NCI-H345 treated with DMSO at 0.1 percent for 48 hours (cell line): ENCODE measurements at regions not wholly inside any gene's neighbourhood (a gene's known extent, or its start where the extent isn't known, plus 50 kb on each side); places are given as distances from the start of the nearest gene placed in this dataset.
"Not testable (repeated sequence)": the region's sequence is repeated elsewhere in the genome, so short reads cannot be mapped to it uniquely, and the experiment has no call there.

Experiments
- DNase-seq: peaks from one replicate; lab custom pipeline; 2025; ENCODE audit not compliant: unreplicated experiment; lab: John Stamatoyannopoulos, UW

DNA sequence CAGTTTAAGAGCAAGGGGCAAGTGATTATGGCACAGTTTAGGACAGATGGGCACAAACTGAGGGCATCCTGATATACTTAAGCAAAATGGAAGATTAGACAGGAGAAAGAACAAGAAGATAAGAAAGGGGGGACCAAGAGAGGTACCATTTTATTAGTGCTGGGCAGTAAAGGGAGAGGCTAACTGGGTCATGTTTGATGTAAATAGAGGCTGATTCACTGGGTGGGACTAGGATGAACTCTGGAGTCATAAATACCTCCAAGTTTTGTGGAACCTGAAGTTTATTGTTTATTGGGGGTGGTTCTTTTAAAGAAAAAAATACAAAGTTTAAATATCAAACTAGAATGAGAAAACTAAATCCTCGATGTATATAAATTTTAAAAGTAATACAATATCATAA lies 1067.2 kb upstream of the GYPC start:
- DNase-seq: no peak

DNA sequence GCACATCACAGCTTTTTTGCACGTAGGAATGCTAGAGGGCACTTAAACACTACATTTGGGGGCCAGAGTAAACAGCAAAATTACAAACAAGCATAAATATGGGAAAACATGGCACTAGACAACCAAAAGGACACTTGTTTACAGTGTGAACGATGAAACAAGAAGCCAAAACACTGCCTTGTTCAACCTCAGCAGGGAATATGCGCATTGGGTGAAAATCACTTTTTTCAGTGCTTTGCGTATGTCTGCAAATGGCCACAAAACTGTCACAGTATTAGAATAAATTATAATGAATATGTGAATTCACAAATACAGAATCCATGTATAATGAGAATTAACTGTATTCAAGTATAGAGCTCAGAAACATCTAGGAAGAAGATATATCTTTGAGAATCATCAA lies 1064.0 kb upstream of the GYPC start:
- DNase-seq: no peak

DNA sequence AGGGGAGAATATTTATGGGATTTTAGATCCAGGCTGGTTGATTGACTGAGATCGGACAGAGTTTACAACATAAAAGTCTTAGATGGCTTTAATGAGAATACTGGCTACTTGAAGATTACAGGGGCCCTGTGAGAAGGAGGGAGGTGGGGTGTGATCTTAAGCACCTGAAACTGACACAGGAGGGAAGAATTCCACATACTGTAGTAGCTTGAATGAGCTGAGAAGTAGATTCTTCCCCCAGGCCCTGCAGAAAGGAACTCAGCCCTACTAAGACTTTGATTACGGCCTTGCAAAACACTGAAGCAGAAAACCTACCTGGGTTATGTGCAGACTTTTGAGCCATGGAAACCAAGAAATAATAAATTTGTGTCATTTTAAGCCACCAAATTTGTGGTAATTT lies 1062.9 kb upstream of the GYPC start:
- no peak for DNase-seq

DNA sequence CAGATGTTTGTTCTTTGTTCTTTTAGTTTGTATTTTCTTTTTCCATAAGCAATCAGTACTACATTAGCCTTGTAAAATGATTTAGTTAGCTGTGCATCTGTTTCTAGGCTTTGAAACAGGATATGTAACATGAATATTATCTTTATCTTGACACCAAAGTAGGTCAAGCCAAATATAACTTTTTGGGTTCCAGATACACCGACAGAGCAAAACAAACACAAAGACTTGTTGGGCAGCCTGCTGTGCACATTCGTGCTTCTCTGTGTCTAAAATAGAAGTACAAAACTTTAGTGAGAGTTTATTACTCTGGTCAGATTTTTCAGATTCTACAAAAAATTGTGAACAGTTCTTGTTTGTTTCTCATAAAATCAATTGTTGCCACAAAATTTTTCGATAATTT lies 1059.3 kb upstream of the GYPC start:
- DNase-seq: no peak

DNA sequence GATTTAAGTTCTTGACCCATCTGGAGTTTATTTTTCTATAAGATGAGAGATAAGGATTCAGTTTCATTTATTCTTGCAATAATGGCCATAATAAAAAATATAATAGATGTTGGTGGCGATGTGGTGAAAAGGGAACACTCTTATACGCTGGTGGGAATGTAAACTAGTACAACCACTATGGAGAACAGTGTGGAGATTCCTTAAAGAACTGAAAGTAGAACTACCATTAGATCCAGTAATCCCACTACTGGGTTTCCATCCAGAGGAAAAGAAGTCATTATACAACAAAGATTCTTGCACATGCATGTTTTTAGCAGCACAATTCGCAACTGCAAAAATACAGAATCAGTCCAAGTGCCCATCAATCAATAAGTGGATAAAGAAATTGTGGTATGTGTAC lies 1040.5 kb upstream of the GYPC start:
- DNase-seq: no peak

DNA sequence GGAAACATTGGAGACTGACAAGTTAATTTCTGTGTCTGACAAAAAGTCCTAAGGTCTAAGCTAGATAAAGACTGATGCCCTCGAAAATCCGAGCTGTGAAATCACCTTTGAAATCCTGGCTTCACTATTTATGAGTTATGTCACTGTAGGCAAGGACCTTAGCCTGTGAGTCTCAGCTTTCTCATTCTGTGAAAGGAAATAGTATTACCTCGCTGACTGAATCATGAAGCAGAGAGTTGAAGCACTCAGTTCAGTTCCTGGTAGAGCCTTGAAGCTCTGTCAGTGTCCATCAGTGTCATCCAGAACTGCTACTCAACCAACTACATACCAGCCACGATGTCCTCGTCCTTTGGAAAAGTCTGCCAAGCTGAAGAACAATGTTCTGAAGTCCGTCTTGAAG lies 1025.6 kb upstream of the GYPC start:
- no peak for DNase-seq

DNA sequence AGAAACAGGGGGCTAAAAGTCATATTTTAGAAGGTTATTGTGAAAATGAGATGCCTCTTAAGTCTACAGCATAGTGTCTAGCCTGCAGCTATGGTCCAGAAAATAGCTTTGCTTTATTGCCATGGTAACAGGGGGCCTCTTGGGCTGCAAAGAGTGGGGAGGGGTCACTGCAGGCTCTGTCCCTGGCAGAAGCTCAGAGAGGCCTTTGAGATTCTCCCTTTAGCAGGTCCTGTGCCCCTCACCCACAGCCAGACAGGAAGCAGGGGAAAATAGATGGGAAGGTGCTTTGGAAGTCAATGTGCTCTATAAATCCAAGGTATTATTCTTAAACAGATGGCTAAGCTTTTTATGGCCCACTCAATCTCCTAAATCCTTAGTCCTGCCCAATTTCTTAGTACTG lies 1021.3 kb upstream of the GYPC start:
- DNase-seq: no peak

DNA sequence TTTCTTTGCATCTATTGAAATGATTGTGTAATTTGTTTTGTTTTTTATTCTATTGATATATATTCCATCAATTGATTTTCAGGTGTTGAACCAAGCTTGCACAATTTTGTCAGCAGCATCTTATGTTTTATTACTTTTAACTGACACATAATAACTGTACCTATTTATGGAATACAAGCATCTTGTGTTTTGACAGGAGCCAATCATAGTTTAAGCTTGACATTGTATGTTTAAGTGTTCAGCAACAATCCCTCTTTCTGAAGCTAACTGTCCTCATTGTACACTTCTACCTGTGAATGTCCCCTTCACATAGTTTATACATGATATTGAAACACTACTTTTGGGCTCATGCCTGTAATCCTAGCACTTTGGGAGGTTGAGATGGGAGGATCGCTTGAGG lies 1017.6 kb upstream of the GYPC start:
- no peak for DNase-seq

DNA sequence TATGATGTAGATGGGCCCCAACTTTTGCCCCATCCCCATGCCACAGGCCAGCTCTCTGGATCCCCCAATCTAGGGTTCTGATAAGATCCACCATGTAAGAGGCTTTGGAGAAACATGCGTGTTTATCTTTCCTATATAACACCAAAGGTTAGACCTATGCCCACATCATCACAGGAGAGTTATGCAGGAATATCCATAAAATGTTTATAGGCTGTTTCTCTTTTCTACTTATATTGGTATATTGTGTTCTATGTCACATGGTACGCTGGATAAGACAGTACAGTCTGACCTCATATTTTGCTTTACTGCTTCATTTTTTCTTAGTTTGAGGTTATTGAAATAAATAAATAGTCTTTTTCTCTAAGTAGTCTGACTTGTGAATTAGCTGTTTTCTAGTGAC lies 1013.9 kb upstream of the GYPC start:
- no peak for DNase-seq

DNA sequence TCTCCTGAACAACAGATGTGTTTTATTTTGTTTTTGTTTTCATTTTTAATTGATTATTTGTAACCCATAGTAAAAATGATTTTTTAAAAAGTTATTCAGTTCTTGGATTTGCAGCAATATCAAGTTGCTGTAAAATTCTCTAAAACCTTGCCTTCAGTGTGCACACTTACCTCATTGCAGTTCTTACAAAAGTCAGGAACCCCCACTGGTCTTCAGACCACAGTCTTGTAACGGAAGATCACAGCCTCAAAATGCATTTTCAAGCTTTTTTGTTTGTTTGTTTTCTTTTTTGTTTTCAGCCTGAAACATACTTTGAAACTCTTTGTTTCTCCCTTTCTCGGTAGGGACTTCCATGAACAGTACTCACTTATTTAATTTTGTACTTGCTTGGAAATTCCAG lies 1012.8 kb upstream of the GYPC start:
- no peak for DNase-seq

DNA sequence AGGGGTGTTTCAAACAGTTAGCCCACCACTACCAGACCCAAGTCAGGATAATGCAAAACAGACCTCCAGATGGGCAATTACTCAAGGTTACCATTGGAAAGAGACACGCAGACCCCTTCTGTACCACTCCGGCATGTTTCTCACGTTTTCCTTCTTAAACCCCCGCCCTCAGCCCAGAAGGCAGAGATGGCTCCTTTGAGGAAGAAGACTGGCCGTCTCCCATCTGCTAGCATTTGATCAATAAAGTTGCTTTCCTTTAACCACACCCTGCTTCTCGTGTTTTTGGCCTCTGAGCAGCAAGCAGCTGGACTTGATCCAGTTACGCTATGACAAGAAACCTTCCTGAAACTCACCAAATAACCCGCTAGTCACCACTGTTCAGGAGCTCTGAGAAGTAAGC lies 1012.4 kb upstream of the GYPC start:
- DNase-seq: no peak

DNA sequence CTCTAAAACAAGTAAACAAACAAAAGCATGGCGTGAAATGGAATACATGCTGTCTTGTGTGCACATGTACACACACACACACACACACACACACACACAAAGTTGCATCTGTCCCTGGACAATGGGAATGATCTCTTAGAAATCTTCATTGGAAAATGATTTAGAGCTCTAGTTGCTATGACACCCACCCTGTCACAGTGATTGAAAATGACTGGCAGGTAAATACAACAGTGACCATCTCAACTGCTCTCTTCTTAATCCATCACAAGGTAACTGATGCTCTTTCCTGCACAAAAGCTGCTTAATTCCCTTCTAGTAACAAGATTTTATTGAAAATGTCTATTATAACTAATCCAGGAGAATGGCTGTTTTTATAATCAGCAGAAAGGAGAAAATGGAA lies 1011.7 kb upstream of the GYPC start:
- DNase-seq: no peak

DNA sequence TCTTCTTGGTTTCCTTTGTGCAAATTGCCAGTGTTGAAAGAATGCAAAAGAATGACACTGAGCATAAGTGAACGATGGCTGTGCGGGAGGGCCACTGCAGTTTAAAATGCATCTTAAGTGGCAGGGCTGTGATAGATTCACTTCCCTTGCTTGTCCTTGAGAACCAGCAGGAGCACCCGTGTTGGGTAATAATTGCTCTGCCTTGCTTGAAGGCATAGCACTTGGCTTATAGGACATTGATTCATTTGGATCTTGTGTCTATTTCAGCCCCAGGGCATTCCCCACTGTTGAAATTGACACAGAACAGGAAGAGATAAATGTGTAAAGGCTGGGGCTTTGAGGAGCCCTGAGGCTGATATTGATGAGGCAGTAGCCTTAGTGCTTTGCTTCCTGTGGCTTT lies 1003.7 kb upstream of the GYPC start:
- no peak for DNase-seq

DNA sequence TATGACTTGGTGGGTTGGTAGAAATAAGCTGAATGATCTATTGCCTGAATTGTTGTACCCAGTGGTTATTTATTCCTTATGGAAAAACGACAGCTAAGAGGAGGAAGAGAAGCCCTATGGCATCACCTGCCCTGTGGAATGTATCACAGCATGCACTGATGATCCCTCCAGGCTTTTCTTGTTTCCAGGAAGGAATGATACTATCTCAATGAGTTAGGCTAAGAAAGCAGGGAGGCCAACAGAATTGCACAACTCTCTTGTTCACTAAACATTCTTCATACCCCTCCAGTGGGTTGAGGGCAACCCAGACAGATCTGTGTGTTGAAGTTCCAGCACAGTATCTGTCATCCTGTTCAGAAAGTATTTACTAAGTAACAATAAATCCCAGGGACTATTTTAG lies 1001.7 kb upstream of the GYPC start:
- no peak for DNase-seq

DNA sequence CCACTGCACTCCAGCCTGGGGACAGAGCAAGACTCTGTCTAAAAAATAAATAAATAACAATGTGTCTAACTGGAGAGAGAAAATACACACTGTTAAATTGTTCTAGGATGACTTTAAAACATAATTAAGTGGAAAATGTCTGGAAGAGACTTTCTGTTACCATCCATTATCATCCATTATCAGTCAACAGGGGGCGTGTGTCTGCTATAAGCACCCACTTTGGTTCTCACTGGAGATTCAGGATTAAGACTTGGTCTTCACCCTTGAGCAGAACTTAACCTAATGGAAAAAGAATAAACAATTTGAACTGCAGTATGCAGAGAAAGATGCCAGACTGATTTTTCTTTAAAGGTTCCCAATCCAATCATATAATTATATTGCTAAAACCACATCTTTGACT lies 999.8 kb upstream of the GYPC start:
- no peak for DNase-seq

DNA sequence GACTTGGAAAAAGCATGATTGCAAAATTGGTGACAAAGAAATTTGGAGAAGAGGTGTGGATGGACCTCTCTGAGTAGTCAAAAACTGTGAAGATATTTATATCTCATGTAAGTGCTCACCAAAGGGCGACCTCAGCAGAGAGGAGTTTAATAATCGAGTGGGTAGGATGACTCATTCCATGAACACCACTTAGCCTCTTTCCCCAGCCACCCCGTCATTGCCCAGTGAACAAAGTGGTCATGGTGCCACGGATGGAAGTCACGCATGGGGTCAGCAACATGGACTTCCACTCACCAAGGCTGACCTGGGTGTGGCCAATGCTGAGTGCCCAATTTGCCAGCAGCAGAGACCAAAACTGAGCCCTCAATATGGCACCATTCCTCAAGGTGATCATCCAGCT lies 997.4 kb upstream of the GYPC start:
- no peak for DNase-seq

DNA sequence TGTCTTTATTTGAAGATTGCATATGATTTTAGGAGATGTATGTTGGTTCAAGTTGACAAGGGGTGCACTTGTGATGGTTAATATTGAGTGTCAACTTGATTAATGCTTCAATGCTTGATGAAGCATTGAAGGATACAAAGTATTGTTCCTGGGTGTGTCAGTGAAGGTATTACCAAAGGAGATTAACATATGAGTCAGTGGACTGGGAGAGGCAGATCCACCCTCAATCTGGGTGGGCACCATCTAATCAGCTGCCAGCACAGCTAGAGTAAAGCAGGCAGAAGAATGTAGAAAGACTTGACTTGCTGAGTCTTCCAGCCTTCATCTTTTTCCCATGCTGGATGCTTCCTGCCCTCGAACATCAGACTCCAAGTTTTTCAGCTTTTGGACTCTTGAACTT lies 995.6 kb upstream of the GYPC start:
- DNase-seq: not testable (repeated sequence)

DNA sequence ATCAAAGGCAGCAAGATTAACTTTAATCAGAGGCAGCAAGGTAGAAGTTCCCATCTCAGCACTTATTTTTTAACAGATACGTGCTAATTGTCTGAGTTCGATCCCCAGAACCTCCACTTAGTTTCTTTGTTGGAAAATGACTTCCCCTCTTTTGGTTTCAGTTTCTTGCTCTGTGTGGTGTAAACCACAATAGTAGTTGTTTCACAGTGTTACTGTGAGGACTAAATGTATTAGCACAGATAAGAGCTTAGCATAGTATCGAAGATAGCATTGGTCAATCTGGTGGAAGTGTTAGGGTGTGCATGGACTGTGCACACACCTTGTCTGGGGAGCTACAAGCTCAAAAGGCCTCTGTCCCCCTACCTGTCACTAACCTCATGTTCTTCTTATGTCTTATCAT lies 988.3 kb upstream of the GYPC start:
- DNase-seq: no peak

DNA sequence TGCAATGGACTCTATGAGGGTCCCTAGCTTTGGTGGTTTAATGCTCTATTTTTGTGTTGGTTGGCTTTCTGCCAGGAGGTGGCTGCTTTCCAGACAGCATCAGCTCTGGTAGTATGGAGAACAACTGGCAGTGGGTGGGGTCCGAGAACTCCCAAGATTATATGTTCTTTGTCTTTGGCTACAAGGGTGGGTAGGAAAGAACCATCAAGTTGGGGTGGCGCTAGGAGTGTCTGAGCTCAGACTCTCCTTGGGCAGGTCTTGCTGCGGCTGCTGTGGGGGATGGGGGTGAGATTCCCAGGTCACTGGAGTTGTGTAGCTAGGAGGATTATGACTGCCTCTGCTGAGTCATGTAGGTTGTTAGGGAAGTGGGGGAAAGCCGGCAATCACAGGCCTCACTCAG lies 976.1 kb upstream of the GYPC start:
- no peak for DNase-seq

DNA sequence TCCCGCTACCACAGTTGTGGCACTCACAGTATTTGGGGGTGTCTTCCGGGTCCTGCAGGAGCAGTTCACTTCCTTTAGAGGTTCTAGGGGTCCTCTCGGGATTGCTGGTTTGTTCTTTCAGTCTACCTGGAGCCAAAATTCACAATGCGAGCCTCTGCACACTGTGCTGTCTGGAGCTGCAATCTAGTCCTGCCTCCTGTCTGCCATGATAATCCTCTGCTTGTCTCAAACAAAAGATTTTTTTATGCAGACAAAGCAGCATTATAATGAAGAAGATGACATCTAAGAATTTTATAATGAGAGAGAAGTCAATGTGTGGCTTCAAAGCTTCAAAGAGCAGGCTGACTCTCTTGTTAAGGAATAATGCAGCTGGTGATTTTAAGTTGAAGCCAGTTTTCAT lies 975.1 kb upstream of the GYPC start:
- DNase-seq: no peak

DNA sequence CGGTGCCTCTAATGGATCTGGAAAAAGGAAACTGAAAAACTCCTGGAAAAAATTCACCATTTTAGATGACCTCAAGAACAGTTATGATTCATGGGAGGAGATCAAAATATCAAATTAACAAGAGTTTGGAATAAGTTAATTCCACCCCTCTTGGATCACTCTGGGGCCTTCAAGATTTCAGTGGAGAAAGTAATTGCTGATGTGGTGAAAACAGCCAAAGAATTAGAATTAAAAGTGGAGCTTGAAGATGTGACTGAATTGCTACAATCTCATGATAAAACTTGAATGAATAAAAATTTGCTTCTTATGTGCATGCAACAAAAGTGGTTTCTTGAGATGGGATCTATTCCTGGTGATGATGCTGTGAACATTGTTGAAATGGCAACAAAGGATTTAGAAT lies 974.4 kb upstream of the GYPC start:
- no peak for DNase-seq

DNA sequence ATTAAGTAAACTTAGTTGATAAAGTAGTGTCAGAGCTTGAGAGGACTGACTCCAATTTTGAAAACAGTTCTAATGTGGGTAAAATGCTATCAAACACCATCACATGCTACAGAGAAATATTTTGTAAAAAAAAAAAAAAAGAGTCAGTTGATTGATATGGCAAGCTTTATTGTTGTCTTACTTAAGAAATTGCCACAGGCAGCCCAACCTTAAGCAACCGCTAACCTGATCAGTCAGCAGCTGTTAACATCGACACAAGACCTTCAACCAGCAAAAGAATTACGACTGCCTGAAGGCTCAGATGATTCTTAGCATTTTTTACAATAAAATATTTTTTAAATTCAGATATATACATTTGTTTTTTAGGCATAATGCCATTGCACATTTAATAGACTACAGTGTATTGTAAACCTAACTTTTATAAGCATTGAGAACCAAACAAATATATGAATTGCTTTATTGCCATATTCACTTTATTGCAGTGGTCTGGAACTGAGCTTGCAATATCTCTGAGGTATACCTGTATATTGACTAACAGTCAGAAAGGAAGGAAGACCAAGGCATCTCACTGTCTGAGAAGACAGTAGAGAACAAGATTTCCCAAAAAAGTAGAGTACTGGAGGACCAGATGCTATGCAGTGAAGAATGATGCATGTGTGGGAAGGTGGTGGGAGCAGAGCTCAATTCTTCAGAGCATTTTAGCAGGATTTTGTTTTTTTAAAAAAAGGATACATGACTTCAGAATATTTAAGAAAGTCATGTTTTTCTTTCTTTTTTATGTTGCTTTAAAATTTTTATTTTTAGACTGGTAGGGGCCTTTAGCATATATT lies 973.8 kb upstream of the GYPC start:
- no peak for DNase-seq

DNA sequence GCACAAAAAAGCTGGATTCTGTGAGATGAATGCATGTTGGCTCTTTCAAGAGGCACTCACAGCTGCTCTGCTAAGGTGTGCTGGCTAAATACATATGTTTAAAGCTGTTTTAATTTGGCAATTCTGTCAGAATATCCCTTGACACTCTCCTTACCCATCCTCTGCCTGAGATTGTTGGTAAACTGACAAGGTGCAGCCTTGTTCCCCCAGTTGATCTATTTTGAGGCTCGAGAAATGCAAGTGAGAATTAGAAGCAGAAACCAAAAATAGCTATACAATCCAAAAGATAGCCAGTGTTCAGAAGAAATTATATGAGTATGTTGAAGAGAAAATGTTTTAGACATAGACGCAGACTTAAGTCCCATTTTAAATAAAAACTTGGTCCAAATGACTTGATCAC lies 971.7 kb upstream of the GYPC start:
- no peak for DNase-seq
